HG02970 (cell line): ENCODE measurements at regions not wholly inside any gene's neighbourhood (a gene's known extent, or its start where the extent isn't known, plus 50 kb on each side); places are given as distances from the start of the nearest gene placed in this dataset.
"Not testable (repeated sequence)": the region's sequence is repeated elsewhere in the genome, so short reads cannot be mapped to it uniquely, and the experiment has no call there.

Experiments used
- ATAC-seq: cut with Tn5 transposase; IDR thresholded peaks from one replicate; pipeline ENCODE4 v1.9.1; 2021; ENCODE audit warnings: mild to moderate bottlenecking, moderate library complexity, moderate number of reproducible peaks; ENCODE audit not compliant: unreplicated experiment, low FRiP score

DNA sequence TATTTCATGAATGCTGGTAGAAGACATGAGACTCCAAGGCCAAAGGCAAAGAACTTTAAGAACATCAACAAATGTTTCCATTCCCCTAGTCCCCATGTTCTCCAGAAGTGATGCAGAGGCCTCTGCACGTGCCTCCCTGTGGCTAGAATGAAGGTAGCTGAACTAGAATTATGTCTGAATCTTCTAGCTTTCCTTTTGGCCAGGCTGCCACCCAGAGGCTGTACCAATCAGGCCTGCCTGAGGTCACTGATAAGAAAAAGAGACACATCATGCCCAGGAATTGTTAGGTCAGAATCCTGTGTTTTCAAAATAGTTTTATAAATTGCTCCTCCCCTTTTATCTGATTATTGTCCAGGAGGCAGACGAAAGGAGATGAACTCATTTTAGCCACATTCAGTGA, 188.0 kb upstream of the SLC16A7 start:
- ATAC-seq, result no peak

DNA sequence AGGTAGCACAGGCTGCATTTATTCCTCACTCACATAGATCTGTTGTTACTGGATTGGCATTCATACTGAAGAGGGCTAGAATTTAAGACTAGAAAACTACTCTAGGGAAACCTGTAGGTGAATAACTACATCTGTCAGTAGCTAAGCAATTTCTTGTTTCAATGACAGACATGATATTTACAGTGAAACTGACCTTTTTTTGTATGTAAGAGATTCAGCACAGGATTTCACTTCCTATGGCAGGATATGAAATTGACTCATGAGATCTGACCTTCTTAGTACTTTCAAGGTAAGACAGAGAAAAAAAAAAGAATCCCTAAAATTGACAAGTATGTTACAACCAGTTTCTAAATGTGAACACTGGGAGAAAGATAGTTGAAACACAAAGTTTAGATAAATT, 189.8 kb upstream of the SLC16A7 start:
- no peak for ATAC-seq

DNA sequence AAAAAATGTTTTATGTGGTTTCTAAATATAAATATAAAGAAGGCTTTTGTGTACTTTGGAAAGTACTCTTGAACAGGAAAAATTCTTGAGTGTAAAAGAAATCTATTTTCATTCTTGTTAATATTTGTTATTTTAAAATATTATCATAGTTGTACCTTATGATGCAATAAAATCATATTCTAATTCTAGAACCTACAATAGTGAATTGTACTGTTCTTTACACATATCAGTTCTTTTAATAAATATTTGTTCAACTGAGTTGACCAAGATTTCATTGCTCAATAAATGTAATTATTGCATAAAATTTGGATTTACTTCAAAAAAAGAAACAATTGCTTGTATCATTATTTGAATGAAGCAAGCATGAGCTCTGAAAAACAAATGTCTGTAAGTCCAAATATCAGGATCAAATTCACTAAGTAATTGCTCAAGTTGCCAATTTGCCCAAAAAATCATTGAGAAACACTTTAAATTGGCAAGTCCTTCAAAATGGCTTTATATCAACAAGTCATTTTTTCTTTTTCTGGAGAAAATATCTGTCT, 191.6 kb upstream of the SLC16A7 start:
- ATAC-seq, result no peak

DNA sequence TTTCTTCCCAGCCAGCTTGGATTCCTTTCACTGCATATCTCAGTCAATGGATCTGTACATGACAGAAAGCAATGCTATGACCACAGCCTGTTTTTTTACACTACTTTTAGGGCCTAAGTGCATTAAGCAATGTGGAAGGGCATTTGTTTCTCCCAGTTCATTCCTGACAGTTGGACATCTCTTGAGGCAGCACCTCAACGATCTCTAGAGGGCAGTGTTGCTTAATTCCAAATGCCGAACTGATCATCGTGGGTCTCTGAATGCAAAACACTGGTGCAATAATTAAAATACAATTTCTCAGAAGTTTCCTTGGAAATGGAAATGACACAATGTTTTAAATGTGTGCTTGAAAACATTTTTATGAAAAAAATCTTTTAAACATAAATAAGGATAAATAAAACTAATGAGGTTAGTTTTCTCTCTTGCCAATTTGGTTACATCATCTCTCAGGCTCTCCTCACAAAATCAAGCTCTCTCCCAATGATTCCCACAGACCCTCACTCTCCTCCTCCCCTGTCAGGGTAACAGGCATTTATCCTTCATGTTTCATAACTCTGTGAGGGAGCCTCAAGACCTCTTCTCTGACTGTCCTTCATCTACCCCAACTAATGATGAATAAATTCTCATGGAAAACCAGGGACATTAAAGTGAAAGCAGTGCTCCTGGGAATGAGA, 192.4 kb upstream of the SLC16A7 start:
- no peak for ATAC-seq

DNA sequence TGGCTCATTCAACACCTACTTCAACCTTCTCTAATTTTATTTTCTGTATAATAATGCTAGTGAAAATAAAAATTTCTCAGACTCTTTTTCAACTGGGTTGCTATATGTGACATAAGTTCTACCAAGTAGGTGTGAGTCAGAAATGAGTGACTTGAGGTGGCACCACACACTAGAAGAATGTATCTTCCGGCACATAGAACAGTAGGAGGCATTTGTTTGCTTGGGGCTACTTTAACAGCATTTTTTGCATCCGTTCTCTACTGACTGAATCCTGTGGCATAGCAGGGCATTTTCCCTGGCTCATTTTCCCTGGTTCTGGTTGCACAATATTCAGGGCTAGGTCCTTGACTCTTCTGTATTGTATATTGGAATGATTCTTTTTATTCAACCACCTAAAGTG, 194.0 kb upstream of the SLC16A7 start:
- ATAC-seq, result no peak

DNA sequence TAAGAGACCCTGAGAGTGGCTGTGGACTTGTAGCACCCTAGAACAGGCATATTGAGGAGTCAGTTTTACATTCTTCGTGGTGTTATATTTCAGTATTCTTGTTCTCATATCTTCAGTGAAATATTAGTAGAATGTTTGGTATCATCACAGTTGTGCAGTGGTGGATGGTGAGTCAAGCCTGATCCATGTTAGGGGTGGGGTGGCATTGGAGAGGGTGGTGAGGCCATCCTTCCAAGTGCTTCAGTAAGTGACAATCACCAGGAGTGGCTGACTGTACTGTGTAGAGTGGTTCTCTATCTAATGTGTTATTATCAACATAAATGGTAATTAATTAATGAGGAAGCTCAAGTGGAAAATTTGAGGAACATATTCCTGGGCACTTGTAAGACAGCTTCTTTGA, 197.7 kb upstream of the SLC16A7 start:
- ATAC-seq, result no peak

DNA sequence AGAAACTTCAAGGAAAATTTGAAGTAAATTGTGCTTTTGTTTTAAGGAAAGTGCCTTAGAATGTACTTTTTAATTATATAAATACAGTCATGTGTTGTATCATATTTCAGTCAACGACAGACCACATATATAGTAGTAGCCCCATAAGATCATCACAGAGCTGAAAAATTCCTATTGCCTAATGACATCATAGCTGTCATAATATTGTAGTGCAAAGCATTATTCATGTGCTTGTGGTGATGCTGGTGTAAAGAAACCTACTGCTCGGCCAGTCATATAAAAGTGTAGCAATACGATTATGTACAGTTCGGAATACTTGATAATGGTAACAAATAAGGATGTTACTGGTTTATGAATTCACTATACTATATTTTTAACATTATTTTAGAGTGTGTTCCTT, 198.9 kb upstream of the SLC16A7 start:
- ATAC-seq, result no peak

DNA sequence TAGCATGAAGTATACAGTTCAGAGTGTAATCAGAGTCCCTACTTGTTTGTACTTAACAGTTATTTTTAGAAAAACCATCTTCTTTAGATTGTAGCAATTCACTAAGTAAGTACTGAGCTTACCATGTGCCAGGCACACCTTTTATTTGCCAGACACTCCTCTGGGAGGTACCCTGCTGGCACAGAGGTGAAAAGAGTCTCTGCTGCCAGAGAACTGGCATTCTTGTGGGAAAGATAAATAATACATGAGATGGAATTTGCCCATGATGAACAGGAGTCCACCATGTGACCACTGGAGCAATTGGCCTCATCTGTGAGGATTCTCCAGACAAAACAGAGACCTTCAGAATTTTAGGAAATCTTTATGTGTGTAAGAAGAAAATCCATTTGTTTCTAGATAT, 199.3 kb upstream of the SLC16A7 start:
- ATAC-seq, result no peak

DNA sequence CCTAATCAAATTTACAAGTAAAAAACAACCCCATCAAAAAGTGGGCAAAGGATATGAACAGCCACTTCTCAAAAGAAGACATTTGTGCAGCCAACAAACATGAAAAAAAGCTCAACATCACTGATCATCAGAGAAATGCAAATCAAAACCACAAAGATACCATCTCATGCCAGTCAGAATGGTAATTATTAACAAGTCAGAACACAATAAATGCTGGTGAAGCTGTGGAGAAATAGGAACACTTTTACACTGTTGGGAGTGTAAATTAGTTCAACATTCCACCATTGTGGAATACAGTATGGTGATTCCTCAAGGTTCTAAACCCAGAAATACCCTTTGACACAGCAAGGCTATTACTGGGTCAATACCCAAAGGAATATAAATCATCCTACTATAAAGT, 200.5 kb upstream of the SLC16A7 start:
- not testable (repeated sequence) for ATAC-seq

DNA sequence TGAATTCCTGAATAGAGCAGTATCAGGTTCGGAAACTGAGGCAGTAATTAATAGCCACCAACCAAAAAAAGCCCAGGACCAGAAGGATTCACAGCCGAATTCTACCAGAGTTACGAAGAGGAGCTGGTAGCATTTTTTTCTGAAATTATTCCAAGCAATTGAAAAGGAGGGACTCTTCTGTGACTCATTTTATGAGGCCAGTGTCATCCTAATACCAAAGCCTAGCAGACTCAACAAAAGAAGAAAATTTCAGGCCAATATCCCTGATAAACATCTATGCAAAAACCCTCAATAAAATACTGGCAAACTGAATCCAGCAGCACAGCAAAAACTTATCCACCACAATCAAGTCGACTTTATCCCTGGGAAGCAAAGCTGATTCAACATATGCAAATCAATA, 202.3 kb upstream of the SLC16A7 start:
- no peak for ATAC-seq

DNA sequence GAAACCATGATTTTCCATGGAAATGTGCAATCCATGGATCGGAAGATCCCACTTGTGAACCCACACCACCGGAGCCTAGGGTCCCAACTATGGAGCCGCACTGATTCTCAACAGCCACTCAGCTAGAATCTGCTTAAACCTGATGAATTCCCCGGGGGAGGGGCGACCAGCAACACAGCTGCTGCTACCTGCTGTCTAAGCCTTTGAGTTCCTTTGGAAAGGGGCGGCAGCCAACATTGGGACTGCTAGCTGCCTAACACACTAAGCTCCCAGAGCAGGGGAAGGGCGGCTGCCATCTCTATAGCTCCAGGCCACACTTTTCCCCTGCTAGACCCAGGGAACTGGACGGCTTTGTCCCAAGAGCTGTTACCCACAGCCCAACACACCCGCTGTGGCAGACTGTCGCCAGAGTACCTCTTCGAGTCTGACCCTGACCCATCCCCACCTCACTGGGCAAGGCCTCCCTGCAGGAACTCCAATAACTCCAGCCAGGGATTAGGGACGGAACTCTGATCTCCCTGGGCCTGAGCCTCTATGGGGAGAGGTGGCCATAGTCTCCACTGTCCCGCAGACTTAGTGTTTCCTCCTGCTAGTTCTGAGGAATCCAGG, 205.8 kb upstream of the SLC16A7 start:
- ATAC-seq, result no peak

DNA sequence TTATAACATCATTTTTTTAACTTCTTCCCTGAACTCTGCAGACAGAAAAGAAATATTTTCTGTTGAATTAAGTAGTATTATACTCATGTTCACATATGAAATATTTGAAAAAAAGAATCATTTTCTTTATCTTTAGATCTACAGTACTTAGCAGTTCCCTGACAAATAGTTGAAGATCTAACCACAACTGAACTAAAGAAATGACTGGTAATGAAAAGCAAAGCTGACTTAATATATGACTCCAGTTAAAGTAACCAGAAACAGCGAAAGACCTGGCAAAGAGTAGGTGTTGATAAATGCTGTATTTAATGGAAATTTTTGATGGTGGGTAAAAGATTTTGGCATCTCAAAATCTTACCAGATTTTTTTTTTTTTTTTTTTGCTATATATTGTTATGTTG, 207.1 kb upstream of the SLC16A7 start:
- ATAC-seq, result no peak

DNA sequence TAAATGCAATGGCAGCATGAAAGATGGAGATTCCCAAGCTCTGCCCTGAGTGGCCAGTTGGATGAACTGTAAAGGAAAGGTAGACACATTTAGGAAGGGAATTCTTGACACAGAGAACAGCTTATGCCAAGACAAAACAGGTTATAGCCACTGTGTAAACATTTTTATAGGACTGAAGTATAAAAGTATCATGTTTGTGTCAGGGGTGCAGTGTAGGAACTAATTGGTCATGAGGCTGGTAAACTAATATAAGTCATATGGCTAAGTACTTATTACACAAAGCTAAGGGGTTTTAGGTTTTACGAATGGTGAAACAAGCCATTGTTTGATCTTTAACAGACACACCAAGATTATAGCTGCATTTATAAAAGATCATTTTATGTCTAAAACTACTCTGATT, 207.7 kb upstream of the SLC16A7 start:
- ATAC-seq, result no peak

DNA sequence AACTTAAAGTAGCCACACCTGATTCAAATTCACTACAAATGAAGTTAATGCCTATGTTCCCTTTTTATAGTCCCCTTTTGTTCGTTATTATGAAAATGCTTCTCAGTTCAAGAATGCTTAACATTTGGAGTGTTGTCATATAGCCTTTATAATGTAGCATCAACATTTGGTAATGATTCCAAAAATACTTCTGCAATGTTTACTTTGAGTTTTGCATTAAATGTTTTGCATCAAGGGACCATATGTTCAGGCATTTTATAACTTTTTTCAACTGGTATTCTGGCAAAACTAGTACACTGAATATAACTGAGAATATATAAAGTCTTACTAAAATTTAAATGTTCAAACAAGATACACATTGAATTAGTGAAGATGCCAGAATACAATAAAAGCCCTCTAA, 209.6 kb upstream of the SLC16A7 start:
- ATAC-seq, result no peak

DNA sequence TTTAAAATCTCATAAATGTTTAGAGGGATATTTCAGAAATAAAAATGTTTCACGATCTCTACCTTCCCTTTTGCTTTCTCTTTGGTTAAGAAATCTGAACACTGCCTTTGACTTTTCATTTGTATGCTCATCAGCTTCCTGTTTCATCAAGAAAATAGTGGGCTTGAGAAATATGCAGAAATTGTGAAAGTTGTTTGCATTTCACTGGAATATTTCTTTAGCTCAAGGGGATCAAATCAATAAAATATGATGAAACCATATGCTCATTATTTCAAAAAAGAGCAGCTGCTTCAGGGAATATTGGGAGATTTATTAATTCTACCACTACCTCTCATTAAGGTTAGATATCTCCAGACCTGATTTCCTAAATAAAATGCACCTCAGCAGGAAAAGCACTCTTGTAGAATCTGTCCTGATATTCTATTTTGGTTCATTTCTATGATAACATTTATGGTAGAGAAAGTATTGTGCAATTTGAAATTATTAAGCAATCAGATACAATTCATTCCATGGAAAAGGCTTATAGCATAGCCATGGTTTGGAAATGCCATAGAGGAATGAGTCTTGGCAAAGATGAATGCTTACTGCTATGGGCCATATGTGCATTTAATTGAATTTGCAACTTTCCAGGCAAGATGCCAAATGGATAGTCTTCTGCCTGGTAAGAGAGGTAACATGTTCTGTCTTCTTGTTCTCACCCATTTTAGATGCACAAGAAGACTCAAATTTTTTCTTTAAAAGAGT, 212.6 kb upstream of the SLC16A7 start:
- ATAC-seq, result no peak

DNA sequence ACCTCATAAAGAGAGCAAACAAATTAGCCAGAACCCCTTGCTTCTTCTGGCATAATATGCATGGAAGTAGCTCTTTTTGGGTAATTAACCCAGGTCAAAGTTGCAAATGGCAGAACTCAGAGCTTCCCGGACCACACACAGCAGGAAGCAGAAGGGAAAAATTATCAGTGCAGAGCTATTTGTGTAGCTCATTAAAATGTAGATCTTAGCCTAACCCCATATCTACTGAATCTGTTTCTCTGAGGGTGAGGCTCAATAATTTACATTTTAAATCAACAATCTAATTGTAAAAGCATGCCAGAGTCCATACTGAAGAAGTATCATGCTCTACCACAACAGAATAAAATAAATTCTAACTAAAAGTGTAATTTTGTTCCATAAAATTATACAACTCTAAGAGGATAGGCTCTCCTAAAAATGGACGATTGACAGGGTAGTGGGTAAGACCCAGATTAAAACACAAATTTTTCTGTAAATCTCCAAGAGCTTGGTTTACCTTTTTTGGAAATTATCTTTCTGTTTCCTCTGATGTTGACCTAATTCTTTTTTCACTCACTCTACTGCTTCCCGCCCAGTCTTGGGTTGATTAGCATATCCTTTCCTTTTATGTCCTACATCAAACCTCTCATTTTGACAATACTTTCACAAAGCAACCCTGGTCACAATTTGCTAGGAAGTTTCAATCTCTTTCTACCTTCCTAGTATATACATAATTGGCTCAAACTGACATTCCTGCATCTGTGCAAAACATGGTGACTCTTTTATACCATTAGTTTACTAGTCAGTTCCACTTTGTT, 213.3 kb upstream of the SLC16A7 start:
- no peak for ATAC-seq

DNA sequence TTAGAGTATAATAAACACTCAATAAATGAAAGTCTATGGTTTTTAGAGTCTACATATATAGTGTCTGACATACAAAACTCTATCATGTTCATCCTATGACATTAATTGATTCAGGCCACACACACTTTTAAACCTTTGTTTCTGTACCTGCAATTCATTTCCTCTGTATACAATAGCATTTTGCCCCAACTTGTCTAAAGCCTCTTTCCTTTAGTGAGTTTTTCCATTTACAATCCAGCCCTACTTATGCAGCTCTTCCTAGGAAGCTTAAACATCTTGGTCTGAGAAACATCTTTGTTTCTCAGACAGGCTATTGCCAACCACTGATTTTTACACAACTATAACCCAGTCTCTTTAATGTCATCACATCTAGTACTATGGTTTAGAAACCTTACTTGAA, 214.7 kb upstream of the SLC16A7 start:
- ATAC-seq, result no peak

DNA sequence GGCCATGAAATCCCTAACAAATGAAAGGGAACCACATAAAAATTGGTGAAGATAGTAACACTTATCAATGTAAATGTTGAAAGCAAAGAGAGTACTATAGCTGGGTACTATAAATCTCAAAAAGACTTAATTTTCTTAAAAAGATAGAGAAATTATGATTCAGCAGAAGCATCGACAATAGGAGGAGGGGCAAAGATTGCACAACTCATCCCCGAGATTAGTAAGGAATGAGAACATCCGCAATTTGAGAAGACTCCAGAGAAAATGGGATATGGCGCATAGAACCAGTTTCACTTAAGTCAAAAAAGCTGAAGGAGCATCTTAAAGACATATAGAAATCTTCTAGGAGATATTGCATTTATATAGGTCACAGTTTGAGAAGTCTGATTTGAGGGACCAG, 220.2 kb upstream of the SLC16A7 start:
- no peak for ATAC-seq

DNA sequence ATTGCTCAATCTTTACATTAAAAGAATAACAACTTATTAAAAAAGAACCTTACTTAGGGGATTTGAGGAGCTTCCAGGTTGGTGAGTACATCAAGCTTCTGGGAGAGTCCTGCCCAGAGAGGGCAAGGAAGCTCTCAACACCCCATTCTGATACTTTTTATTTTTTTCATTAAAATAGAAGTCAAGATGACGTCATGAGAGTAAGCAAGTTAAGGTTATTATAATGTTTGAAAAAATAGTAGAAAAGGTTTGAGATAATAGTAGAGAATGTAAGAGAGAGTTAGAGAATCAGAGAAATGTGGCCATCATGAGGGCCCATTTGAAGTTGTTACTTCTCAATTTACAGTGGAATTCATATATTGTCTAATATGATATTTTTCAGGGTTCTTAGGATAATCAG, 221.0 kb upstream of the SLC16A7 start:
- no peak for ATAC-seq

DNA sequence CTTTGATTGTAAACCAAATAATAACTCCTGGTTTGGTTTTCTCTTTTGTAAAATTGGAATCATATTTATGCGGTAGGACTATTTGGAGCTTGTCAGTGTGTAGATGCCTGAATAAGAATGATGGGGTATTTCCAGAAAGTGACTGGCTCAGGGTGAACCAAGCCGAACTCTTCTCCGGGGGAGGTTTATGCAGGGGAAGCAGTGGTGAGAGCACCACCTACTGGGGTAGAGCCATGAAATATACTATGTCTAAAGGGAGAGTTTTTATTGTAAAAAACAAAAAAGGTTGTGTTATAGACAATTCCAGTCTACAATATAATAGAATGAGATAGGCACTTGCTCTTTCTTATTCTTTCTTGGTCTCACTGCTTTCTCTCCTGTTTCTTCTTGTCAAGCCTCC, 222.9 kb upstream of the SLC16A7 start:
- no peak for ATAC-seq

DNA sequence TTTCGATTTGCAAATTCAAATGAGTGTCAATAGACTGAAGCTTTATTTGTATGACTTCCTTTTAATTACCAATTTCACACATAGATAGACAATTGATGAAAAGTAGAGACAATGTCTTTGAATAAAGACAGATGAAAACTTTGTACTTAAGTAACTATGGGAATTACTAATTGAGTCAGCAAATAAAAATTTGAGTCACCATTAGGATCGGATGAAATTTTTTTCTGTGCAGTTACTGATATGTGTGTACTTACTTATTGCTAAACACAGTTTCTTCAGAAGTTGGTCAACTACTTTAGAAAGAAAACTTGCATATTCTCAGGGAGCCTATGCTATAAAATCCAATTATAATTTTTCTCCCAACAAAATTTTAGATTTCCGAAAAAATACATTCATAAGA, 224.9 kb upstream of the SLC16A7 start:
- no peak for ATAC-seq
